ENCODE measurements at regions not wholly inside any gene's neighbourhood (a gene's known extent, or its start where the extent isn't known, plus 50 kb on each side); places are given as distances from the start of the nearest gene placed in this dataset.

DNA sequence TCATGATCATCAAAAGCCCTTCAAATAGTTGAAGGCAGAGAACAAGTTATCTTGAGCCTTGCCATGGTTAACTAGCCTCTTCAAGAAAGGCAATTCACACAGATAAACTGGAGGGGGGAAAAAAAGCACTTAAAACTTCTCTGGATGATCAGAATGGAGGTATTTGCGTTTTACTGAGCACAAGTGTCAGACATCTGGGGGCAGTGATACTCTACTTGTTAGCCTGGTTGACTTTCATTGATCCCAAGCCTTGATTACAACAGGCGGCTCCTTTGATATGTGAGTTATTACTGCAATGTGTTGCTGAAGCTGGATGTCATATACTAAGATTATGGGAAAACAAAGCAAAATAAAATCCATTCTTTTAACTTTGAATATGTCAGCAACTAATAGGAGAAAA is 155.0 kb upstream of the HS3ST3A1 start:
- no peak overlapping the region for H3K4me3 ChIP-seq (ENCODE audit: low read depth, low read length)
- DNase-seq (ENCODE audit: low read depth): no peak
- TF ChIP-seq, protein P1, sequence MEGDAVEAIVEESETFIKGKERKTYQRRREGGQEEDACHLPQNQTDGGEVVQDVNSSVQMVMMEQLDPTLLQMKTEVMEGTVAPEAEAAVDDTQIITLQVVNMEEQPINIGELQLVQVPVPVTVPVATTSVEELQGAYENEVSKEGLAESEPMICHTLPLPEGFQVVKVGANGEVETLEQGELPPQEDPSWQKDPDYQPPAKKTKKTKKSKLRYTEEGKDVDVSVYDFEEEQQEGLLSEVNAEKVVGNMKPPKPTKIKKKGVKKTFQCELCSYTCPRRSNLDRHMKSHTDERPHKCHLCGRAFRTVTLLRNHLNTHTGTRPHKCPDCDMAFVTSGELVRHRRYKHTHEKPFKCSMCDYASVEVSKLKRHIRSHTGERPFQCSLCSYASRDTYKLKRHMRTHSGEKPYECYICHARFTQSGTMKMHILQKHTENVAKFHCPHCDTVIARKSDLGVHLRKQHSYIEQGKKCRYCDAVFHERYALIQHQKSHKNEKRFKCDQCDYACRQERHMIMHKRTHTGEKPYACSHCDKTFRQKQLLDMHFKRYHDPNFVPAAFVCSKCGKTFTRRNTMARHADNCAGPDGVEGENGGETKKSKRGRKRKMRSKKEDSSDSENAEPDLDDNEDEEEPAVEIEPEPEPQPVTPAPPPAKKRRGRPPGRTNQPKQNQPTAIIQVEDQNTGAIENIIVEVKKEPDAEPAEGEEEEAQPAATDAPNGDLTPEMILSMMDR (conservative IDR thresholded peaks at IDR 0.05; ENCODE audit: low read depth, low read length): no peak

DNA sequence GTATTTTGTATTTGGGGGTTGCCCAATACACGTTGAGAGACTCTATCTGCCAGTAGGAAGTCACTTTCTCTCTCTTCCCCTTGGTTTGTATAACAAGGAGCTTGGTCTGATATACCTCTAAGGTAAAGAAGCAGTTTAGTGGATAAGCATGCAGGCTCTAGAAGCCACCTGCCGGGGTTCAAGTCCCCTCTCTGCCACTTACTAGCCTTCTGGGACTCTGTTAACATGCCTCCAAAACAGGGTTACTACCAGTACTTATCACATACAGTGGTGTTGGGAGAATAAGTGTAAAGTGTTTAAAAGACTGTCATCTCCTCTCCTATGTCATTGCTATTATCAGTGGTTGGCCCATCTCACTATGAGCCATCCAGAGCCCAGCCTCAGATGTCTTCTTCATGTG is 156.1 kb upstream of the HS3ST3A1 start:
- TF ChIP-seq, protein P1 (conservative IDR thresholded peaks at IDR 0.05; ENCODE audit: low read depth, low read length): no peak
- DNase-seq (ENCODE audit: low read depth): no peak
- H3K4me3 ChIP-seq (ENCODE audit: low read depth, low read length): no peak overlapping the region

DNA sequence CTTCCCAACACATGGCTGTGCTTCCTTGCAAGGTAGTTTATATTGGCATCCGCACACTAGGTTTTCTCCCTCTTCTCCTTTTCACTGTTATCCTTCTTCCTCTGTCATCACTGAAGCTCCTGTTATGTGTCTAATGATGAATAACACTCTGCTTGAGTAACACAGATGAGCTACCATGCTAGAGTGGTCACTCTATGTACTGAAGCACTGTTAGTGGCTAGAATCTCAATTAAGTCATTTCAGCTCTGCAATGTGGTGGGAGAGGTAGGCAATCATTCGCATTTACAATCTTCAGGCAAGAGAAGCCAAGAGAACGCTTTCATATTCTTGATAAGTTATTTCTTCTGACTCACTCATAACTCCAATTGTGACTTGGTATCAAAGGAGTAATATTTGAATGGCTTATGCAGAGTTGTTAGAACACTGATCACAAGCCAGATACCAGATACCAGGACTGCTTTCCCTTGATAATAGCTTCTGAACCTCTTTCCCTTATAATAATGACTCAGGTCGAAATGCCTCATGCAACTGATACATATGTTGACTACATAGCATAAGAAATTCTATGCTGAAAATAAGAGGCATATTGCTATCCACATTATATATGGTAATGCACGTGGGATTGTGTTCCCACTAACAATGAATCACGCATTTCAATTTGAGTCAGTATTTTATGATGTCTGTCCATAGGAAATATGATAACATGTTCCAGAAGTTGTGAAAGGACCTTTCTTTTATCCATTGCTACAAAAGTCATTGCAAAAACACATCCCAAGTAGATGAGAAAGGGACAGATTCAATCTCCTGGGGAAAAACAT is 158.0 kb upstream of the HS3ST3A1 start:
- DNase-seq (ENCODE audit: low read depth): no peak
- TF ChIP-seq, protein P1 (conservative IDR thresholded peaks at IDR 0.05; ENCODE audit: low read depth, low read length): no peak
- H3K4me3 ChIP-seq (ENCODE audit: low read depth, low read length): no peak overlapping the region

DNA sequence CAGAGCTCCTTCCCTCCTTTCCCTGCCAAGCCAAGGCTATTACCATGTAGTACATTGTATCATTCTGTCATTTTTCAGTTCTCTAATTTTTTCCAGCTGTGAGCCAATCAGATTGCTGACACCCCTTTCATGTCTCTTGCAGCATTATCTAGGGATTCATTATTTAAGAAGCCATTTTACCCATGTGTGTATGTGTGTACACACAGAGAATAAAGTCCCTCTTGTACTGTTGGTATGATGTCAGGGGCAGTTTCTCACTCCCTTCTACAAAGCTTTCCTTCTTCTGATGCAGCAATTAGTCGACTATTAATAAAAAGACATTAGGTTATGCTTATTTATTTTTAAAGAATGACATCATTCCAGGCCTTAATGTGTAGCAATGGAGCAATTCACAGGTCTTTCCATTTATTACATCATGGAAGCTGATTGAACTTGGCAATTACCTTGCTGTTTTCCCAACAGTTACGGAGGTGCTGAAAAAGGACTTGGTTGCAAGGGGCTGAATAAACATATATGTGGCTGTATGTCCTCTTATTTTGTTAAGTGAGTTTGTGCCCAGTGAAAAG is 159.4 kb upstream of the HS3ST3A1 start:
- TF ChIP-seq, protein P1 (conservative IDR thresholded peaks at IDR 0.05; ENCODE audit: low read depth, low read length): no peak
- DNase-seq (ENCODE audit: low read depth): no peak
- no peak overlapping the region for H3K4me3 ChIP-seq (ENCODE audit: low read depth, low read length)

DNA sequence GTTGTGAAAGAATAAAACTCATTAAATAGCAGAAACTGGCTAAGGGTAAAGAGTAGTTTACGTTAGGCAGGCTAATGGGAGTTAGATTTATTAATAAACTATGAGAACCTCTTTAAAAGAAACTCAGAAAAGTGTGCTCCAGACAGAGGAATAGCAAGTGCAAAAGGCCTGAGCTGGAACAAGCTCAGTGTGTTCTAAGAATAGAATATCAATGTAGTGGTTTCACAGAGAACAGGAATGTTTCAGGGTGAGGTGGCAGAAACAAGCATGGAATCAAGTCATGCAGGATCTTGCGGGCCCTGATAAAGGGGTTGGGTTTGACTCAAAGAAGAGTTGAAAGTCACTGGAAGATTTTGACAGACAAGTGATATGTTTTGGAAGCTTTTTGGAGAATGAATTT is 164.0 kb upstream of the HS3ST3A1 start:
- no peak overlapping the region for H3K4me3 ChIP-seq (ENCODE audit: low read depth, low read length)
- TF ChIP-seq, protein P1 (conservative IDR thresholded peaks at IDR 0.05; ENCODE audit: low read depth, low read length): no peak
- peak; percentile 22 for DNase-seq (ENCODE audit: low read depth)

DNA sequence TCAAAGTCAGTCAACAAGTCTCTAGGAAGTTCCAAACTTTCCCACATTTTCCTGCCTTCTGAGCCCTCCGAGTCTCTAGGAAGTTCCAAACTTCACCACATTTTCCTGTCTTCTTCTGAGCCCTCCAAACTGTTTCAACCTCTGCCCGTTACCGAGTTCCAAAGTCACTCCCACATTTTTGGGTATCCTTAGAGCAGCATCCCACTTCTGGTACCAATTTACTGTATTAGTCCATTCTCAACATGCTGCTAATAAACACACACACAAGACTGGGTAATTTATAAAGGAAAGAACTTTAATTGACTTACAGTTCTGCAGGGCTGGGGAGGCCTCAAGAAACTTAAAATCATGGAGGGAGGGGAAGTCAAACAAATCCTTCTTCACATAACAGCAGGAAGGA is 169.0 kb upstream of the HS3ST3A1 start:
- no peak for DNase-seq (ENCODE audit: low read depth)
- TF ChIP-seq, protein P1 (conservative IDR thresholded peaks at IDR 0.05; ENCODE audit: low read depth, low read length): no peak

DNA sequence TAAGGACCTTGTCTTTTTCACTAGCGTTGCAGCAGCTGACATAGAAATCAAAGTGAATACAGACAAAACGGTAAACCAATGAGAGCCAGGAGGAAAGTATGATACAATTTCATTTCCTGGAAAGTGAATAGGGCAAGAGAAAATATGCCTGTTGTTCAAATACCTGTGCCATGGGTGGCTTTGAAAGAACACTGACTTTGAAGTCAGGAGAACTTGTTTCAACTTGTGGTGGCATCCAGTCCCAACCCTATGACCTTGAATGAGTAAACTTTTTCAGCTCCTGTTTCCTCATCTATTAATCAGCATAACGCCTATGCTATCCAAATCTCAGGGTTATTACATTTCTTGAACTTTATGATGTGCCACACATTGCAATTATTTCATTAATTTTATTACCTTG is 173.7 kb upstream of the HS3ST3A1 start:
- no peak for DNase-seq (ENCODE audit: low read depth)
- TF ChIP-seq, protein P1 (conservative IDR thresholded peaks at IDR 0.05; ENCODE audit: low read depth, low read length): no peak
- no peak overlapping the region for H3K4me3 ChIP-seq (ENCODE audit: low read depth, low read length)

More for the DNA sequence above, 169.0 kb upstream of the HS3ST3A1 start:
- no peak overlapping the region for H3K4me3 ChIP-seq (ENCODE audit: low read depth, low read length)

Measured in choroid plexus epithelial cell (primary cell).